ENCODE measurements at regions not wholly inside any gene's neighbourhood (a gene's known extent, or its start where the extent isn't known, plus 50 kb on each side); places are given as distances from the start of the nearest gene placed in this dataset.

GRCh38 chr6:40973304-40973703, 65.7 kb downstream of the UNC5CL start:
- DNase-seq = no peak

GRCh38 chr6:40972814-40973213, 66.2 kb downstream of the UNC5CL start:
- no peak for DNase-seq

GRCh38 chr6:40972190-40972589, 66.8 kb downstream of the UNC5CL start:
- DNase-seq = no peak

GRCh38 chr6:40968620-40969164, 70.3 kb downstream of the UNC5CL start:
- no peak for DNase-seq

- DNase-seq = no peak
These were observed 72.2 kb downstream of the UNC5CL start for GRCh38 chr6:40966860-40967259.

- peak; percentile 29 for DNase-seq
These were observed 74.0 kb downstream of the UNC5CL start for GRCh38 chr6:40965046-40965445.

GRCh38 chr6:40963019-40963418, 76.0 kb downstream of the UNC5CL start:
- no peak for DNase-seq

GRCh38 chr6:40962241-40962640, 76.8 kb downstream of the UNC5CL start:
- peak; percentile 75 for DNase-seq

- DNase-seq = no peak
These were observed 77.2 kb downstream of the UNC5CL start for GRCh38 chr6:40961831-40962230.

GRCh38 chr6:40960742-40961430, 78.1 kb downstream of the UNC5CL start:
- DNase-seq = no peak

GRCh38 chr6:40959781-40960327, 79.2 kb downstream of the UNC5CL start:
- DNase-seq = no peak

- DNase-seq = peak; percentile 57
These were observed 80.3 kb downstream of the UNC5CL start for GRCh38 chr6:40958738-40959137.

GRCh38 chr6:40957616-40958492, 81.2 kb downstream of the UNC5CL start:
- peak; percentile 93 for DNase-seq

- peak; percentile 77 for DNase-seq
These were observed 82.1 kb downstream of the UNC5CL start for GRCh38 chr6:40956936-40957335.

GRCh38 chr6:40955178-40955545, 83.9 kb downstream of the UNC5CL start:
- no peak for DNase-seq

GRCh38 chr6:40954446-40955177, 84.4 kb downstream of the UNC5CL start:
- no peak for DNase-seq

GRCh38 chr6:40953486-40953885, 85.5 kb downstream of the UNC5CL start:
- peak; percentile 58 for DNase-seq

- peak; percentile 75 for DNase-seq
These were observed 87.9 kb downstream of the UNC5CL start for GRCh38 chr6:40950986-40951698.

GRCh38 chr6:40948570-40948969, 90.5 kb downstream of the UNC5CL start:
- DNase-seq = peak; percentile 18

- peak; percentile 71 for DNase-seq
These were observed 91.0 kb downstream of the UNC5CL start for GRCh38 chr6:40947876-40948526.

GRCh38 chr6:40946738-40947301, 92.2 kb downstream of the UNC5CL start:
- DNase-seq = no peak

Data from fibroblast of skin of scalp (primary cell).